NCI-H146 treated with DMSO at 0.1 percent for 48 hours (cell line): ENCODE measurements at regions not wholly inside any gene's neighbourhood (a gene's known extent, or its start where the extent isn't known, plus 50 kb on each side); places are given as distances from the start of the nearest gene placed in this dataset.
"Not testable (repeated sequence)": the region's sequence is repeated elsewhere in the genome, so short reads cannot be mapped to it uniquely, and the experiment has no call there.

Experiments
- DNase-seq: peaks from one replicate; lab custom pipeline; 2025; ENCODE audit not compliant: unreplicated experiment; lab: John Stamatoyannopoulos, UW

- not testable (repeated sequence) for DNase-seq
Observed at GRCh38 chr16:29284159-29284558, 122.4 kb downstream of the NPIPB11 start.

GRCh38 chr16:29278097-29278871, 128.2 kb downstream of the NPIPB11 start:
- DNase-seq, result not testable (repeated sequence)

GRCh38 chr16:29276446-29276845, 130.1 kb downstream of the NPIPB11 start:
- not testable (repeated sequence) for DNase-seq

GRCh38 chr16:29274055-29275035, 132.2 kb downstream of the NPIPB11 start:
- DNase-seq, result not testable (repeated sequence)

- DNase-seq, result not testable (repeated sequence)
Observed at GRCh38 chr16:29273298-29274054, 133.0 kb downstream of the NPIPB11 start.

- not testable (repeated sequence) for DNase-seq
Observed at GRCh38 chr16:29271721-29272675, 134.5 kb downstream of the NPIPB11 start.

GRCh38 chr16:29270923-29271322, 135.6 kb downstream of the NPIPB11 start:
- not testable (repeated sequence) for DNase-seq

GRCh38 chr16:29270033-29270432, 136.5 kb downstream of the NPIPB11 start:
- not testable (repeated sequence) for DNase-seq

GRCh38 chr16:29269192-29269811, 137.2 kb downstream of the NPIPB11 start:
- not testable (repeated sequence) for DNase-seq

GRCh38 chr16:29268785-29269191, 137.7 kb downstream of the NPIPB11 start:
- DNase-seq, result not testable (repeated sequence)

GRCh38 chr16:29268348-29268747, 138.2 kb downstream of the NPIPB11 start:
- not testable (repeated sequence) for DNase-seq

- DNase-seq, result not testable (repeated sequence)
Observed at GRCh38 chr16:29267891-29268290, 138.6 kb downstream of the NPIPB11 start.

- not testable (repeated sequence) for DNase-seq
Observed at GRCh38 chr16:29267055-29267619, 139.4 kb downstream of the NPIPB11 start.

GRCh38 chr16:29266612-29267011, 139.9 kb downstream of the NPIPB11 start:
- not testable (repeated sequence) for DNase-seq

- DNase-seq, result not testable (repeated sequence)
Observed at GRCh38 chr16:29265255-29265853, 141.2 kb downstream of the NPIPB11 start.

- DNase-seq, result not testable (repeated sequence)
Observed at GRCh38 chr16:29264080-29264837, 142.3 kb downstream of the NPIPB11 start.

- DNase-seq, result not testable (repeated sequence)
Observed at GRCh38 chr16:29262725-29263124, 143.8 kb downstream of the NPIPB11 start.
